ENCODE measurements at regions not wholly inside any gene's neighbourhood (a gene's known extent, or its start where the extent isn't known, plus 50 kb on each side); places are given as distances from the start of the nearest gene placed in this dataset.

DNA sequence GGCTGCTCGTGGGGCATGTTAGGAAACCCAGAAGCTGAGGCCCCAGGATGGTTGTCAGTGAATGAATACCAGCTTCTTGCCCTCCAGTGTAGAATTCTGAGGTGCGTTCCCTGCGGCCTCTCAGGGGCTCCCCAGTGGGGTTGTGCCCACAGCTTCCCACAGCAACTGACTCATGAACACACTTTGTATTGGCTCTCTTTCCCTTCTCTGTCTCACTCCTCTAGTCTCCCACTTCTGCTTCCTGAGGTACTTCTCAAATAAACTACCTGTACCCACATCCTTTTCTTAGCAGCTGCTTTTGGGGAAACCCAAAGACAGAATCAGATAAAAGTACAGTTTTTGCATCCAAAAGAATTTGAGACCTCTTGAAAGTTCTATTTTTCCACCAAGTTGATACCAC, 107.7 kb upstream of the JAG1 start:
- Histone ChIP-seq H3K27ac (no peak overlapping the region), H3K4me3 (no peak overlapping the region), H3K9me3 (no peaks in the 10 kb centered on the region), H3K36me3 (no peaks in the 10 kb centered on the region), H3K4me1 (no peaks in the 10 kb centered on the region), H3K27me3 (no peaks in the 10 kb centered on the region)
- TF ChIP-seq, protein P1, sequence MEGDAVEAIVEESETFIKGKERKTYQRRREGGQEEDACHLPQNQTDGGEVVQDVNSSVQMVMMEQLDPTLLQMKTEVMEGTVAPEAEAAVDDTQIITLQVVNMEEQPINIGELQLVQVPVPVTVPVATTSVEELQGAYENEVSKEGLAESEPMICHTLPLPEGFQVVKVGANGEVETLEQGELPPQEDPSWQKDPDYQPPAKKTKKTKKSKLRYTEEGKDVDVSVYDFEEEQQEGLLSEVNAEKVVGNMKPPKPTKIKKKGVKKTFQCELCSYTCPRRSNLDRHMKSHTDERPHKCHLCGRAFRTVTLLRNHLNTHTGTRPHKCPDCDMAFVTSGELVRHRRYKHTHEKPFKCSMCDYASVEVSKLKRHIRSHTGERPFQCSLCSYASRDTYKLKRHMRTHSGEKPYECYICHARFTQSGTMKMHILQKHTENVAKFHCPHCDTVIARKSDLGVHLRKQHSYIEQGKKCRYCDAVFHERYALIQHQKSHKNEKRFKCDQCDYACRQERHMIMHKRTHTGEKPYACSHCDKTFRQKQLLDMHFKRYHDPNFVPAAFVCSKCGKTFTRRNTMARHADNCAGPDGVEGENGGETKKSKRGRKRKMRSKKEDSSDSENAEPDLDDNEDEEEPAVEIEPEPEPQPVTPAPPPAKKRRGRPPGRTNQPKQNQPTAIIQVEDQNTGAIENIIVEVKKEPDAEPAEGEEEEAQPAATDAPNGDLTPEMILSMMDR (IDR thresholded peaks at IDR 0.05), result no peak
- intact Hi-C loops (cut with DNase I; ENCODE audit: low total_unique reads), result no loop called here
- no peak for DNase-seq

DNA sequence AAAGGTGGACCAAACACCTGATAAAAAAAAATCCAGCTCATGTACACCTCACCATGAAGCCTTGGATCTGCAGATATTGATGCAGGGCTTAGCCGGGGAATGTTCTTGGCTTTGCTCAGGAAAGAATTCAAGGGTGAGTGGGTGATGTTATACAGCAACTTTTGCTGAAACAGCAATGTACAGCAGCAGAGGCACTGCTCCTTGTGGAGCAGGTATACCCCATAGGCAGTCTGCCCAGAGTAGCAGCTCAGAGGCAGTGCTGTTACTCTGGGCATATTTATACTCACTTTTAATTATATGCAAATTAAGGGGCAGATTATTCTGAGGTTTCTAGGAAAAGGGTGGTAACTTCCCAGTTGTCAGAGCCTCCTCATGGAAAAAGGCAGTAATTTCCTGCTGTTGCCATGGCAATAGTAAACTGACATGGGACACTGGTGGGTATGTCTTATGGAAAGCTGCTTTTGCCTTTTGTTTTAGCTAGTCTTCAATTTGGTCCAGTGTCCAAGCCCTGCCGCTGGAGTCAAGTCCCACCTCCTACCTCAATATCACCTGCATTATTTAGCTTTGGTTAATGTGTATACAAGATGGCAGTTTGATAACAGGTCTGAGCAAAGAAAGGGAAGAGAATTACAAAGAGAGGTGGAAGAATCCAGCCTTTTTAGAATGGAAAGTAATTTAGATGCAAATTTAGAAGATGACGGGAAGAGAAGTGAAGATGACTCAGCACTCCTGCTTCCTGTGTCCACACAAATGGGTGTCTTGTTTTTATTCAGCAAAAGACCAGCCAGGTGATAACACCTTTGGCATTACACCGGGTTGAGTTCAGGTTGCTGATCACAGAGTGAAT, 110.1 kb upstream of the JAG1 start:
- intact Hi-C loops (cut with DNase I; ENCODE audit: low total_unique reads), result no loop called here
- Histone ChIP-seq H3K4me3 (no peak overlapping the region), H3K36me3 (no peaks in the 10 kb centered on the region), H3K9me3 (no peaks in the 10 kb centered on the region), H3K27ac (no peak overlapping the region), H3K4me1 (peaks cover 0 to 2% (median 0%) of the 10 kb centered on the region in 4 donors), H3K27me3 (no peaks in the 10 kb centered on the region)
- DNase-seq, result no peak
- TF ChIP-seq, protein P1 (IDR thresholded peaks at IDR 0.05), result no peak

DNA sequence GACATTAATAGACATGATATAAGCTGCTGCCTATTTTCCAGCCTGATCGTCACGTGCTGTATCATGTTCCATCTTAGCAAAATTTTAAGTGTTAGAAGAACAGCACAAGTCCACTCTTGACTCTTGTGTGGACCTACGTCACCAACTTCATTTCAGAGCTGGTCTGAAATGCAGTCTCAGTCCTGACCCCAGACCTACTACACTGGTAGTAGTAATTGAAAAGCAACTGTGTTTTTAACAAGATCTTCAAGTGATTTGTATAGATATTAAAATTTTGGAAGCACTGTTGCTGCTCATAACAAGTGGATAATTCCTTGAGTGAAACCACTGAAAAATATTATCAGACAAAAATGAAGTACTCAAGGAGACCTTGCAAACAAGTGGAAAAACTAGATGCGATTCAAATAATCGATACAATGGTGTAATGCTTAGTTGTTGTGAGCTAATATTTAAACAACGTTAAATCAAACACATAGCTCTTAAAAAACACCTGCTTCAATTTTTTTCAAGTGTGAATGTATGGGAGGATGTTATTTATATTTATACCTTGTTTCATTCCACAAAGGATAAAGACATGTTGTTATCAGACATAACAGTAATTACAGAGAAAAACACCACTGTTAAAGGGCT, 110.9 kb upstream of the JAG1 start:
- peaks cover 0 to 3% (median 0%) of the 10 kb centered on the region in 4 donors for H3K4me1 ChIP-seq

DNA sequence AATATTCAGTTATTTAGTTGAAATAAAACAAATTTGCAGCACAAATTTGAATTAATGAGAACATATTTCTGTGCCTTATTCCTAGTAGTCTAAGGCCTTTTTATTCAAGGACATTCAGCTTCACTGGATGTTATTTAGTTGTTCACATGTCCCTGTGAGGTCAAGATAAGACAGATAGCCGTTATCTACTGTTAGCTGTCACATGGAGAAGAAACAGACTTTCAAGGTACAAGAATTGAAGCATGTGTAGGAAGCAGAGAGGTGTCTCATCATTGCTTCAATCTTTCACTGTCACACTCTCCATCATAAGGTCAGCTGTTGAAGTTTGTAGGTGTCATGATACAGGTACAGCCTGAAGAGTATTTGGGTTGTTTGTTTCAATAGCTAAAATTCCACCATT, 112.9 kb upstream of the JAG1 start:
- TF ChIP-seq, protein P1 (IDR thresholded peaks at IDR 0.05), result no peak
- DNase-seq, result no peak
- Histone ChIP-seq H3K4me3 (no peak overlapping the region), H3K4me1 (peaks cover 0 to 3% (median under 1%) of the 10 kb centered on the region in 4 donors), H3K27ac (no peak overlapping the region), H3K9me3 (no peaks in the 10 kb centered on the region), H3K36me3 (no peaks in the 10 kb centered on the region), H3K27me3 (no peaks in the 10 kb centered on the region)
- intact Hi-C loops (cut with DNase I; ENCODE audit: low total_unique reads), result no loop called here

More for the DNA sequence above, 110.9 kb upstream of the JAG1 start:
- DNase-seq, result no peak
- Histone ChIP-seq H3K27ac (no peak overlapping the region), H3K9me3 (no peaks in the 10 kb centered on the region), H3K36me3 (no peaks in the 10 kb centered on the region), H3K27me3 (no peaks in the 10 kb centered on the region), H3K4me3 (no peak overlapping the region)
- TF ChIP-seq, protein P1 (IDR thresholded peaks at IDR 0.05), result no peak
- intact Hi-C loops (cut with DNase I; ENCODE audit: low total_unique reads), result no loop called here

DNA sequence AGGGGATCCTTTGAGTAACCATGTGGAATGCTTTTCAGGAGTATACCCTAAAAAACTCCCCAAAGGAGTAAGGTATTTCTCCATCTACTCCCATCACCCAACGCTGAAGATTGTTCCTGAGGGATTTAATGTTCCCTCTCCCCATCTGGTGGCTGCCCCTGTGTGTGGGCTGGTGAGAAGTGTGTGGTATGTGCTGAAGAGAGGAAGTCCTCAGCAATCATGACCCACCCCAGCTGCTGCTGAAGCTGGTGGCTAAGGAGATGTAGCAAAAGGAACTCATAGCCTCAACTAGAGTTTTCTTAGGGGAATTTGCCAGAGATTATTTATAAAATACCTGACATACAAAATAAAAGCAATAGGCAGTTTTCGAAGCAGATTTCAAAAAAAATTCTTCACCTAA, 114.3 kb upstream of the JAG1 start:
- no peaks in the 10 kb centered on the region for H3K9me3 ChIP-seq
- no peak for DNase-seq
- intact Hi-C loops (cut with DNase I; ENCODE audit: low total_unique reads), result no loop called here
- TF ChIP-seq, protein P1 (IDR thresholded peaks at IDR 0.05), result no peak
- H3K4me1 ChIP-seq, result peaks cover 0 to 9% (median 3%) of the 10 kb centered on the region in 4 donors
- no peak overlapping the region for H3K4me3 ChIP-seq
- no peak overlapping the region for H3K27ac ChIP-seq
- no peaks in the 10 kb centered on the region for H3K36me3 ChIP-seq
- no peaks in the 10 kb centered on the region for H3K27me3 ChIP-seq

All from tibial artery (tissue), 4 donors.